Left lung (tissue), 4 donors: ENCODE measurements at regions not wholly inside any gene's neighbourhood (a gene's known extent, or its start where the extent isn't known, plus 50 kb on each side); places are given as distances from the start of the nearest gene placed in this dataset.
"Not testable (repeated sequence)": the region's sequence is repeated elsewhere in the genome, so short reads cannot be mapped to it uniquely, and the experiment has no call there.

Source experiments
- ATAC-seq: fragments of 200-7000 bp; cut with Tn5 transposase; one replicate; pipeline ENCODE4 v1.9.1; 2020; ENCODE audit warnings: moderate library complexity
- DNase-seq, 4 donors: peaks; one replicate each; pipeline ENCODE4 v3.0.0-alpha.2; 2013 to 2020
- H3K27ac ChIP-seq, 2 donors: fragments of 200-600 bp; sonication (generic) in 1 of 2; one replicate each; pipeline versions ENCODE4 v1.5.0 to v1.8.0; 2020 to 2021
- H3K27me3 ChIP-seq, 2 donors: fragments of 200-600 bp; sonication (generic) in 1 of 2; one replicate each; pipeline versions ENCODE4 v1.5.0 to v1.8.0; 2020 to 2021
- H3K36me3 ChIP-seq, 2 donors: fragments of 200-600 bp; sonication (generic) in 1 of 2; one replicate each; pipeline versions ENCODE4 v1.5.0 to v1.8.0; 2020 to 2021
- H3K4me1 ChIP-seq, 2 donors: fragments of 200-600 bp; one replicate each; pipeline ENCODE4 v1.8.0; 2021
- H3K4me3 ChIP-seq, 2 donors: fragments of 200-600 bp; sonication (generic) in 1 of 2; one replicate each; pipeline versions ENCODE4 v1.5.0 to v1.8.0; 2020 to 2021; ENCODE audit warnings: mild to moderate bottlenecking in 1 of 2
- H3K9me3 ChIP-seq, 2 donors: fragments of 200-600 bp; sonication (generic) in 1 of 2; one replicate each; pipeline versions ENCODE4 v1.5.0 to v1.8.0; 2020 to 2021
- intact Hi-C, 2 donors: fragments of 100-400 bp; cut with DNase I; formaldehyde crosslinking; loops; one replicate each; pipeline versions ENCODE4 v1.11.2 to v1.14.2; 2022
- TF ChIP-seq, protein P1 (sequence below), 2 donors: fragments of 200-600 bp; sonication (generic) in 1 of 2; IDR thresholded peaks; one replicate each; pipeline versions ENCODE4 v1.5.0 to v1.8.0; 2021; ENCODE audit warnings: antibody characterized with exemption in 2 of 2
- donor health status: DM: no; HTN: yes; CAD: no.
- donor health status: DM: no; HTN: no; CAD: no.

GRCh38 chr6:141203902-141204575 is 928.7 kb upstream of the GJE1 start:
- Histone ChIP-seq H3K9me3 (peaks cover 0 to 9% of the 10 kb centered on the region in 2 donors), H3K27me3 (no peaks in the 10 kb centered on the region), H3K27ac (no peak overlapping the region), H3K36me3 (no peaks in the 10 kb centered on the region), H3K4me3 (no peak overlapping the region), H3K4me1 (peaks cover 0 to 1% of the 10 kb centered on the region in 2 donors)
- TF ChIP-seq, protein P1, sequence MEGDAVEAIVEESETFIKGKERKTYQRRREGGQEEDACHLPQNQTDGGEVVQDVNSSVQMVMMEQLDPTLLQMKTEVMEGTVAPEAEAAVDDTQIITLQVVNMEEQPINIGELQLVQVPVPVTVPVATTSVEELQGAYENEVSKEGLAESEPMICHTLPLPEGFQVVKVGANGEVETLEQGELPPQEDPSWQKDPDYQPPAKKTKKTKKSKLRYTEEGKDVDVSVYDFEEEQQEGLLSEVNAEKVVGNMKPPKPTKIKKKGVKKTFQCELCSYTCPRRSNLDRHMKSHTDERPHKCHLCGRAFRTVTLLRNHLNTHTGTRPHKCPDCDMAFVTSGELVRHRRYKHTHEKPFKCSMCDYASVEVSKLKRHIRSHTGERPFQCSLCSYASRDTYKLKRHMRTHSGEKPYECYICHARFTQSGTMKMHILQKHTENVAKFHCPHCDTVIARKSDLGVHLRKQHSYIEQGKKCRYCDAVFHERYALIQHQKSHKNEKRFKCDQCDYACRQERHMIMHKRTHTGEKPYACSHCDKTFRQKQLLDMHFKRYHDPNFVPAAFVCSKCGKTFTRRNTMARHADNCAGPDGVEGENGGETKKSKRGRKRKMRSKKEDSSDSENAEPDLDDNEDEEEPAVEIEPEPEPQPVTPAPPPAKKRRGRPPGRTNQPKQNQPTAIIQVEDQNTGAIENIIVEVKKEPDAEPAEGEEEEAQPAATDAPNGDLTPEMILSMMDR (IDR thresholded peaks at IDR 0.05) = no peak
- ATAC-seq = no peak
- intact Hi-C loops = no loop called here
- no peak for DNase-seq

GRCh38 chr6:141202626-141203025 is 930.1 kb upstream of the GJE1 start:
- Histone ChIP-seq H3K4me1 (peaks cover 0 to 4% of the 10 kb centered on the region in 2 donors), H3K9me3 (peaks cover 0 to 9% of the 10 kb centered on the region in 2 donors), H3K4me3 (no peak overlapping the region), H3K36me3 (no peaks in the 10 kb centered on the region), H3K27me3 (no peaks in the 10 kb centered on the region), H3K27ac (no peak overlapping the region)
- intact Hi-C loops = no loop called here
- TF ChIP-seq, protein P1 (IDR thresholded peaks at IDR 0.05) = no peak
- DNase-seq (no peak), ATAC-seq (no peak)

GRCh38 chr6:141199074-141199473 is 933.7 kb upstream of the GJE1 start:
- intact Hi-C loops = no loop called here
- H3K27me3 ChIP-seq = no peaks in the 10 kb centered on the region
- ATAC-seq = peak; percentile 80

DNA sequence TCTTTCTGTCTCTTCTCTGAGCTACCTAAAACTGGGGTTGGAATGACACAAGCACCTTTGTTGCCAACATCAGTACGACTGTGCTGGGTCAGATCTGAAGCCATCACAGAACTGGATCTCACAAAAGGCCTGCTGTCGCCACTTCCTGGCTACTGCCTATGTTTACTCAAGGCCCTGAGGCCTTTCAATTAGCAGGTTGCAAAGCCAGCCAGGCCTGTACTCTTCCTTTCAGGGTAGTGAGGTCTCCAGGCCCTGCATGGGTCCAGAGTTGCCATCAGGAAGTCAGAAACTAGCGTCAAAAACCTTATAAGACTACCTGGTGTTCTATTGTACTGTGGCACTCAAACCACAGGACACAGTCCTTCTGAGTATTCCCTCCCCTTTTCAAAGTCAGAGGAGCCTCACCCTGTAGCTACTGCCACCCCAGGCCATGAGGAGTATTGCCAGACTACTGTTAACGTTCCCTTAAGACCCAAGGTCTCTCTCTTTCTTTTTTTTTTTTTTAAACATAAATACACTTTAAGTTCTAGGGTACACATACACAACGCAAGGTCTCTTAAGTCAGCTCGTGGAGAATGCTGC is 937.4 kb upstream of the GJE1 start:
- no peaks in the 10 kb centered on the region for H3K36me3 ChIP-seq
- intact Hi-C loops = no loop called here
- H3K9me3 ChIP-seq = peaks cover 0 to 33% of the 10 kb centered on the region in 2 donors
- peaks cover 0 to 4% of the 10 kb centered on the region in 2 donors for H3K4me1 ChIP-seq
- no peak overlapping the region for H3K4me3 ChIP-seq
- TF ChIP-seq, protein P1 (IDR thresholded peaks at IDR 0.05) = no peak
- no peak for DNase-seq
- no peak for ATAC-seq
- no peaks in the 10 kb centered on the region for H3K27me3 ChIP-seq
- H3K27ac ChIP-seq = no peak overlapping the region

More at GRCh38 chr6:141199074-141199473, 933.7 kb upstream of the GJE1 start:
- Histone ChIP-seq H3K4me1 (peaks cover 0 to 4% of the 10 kb centered on the region in 2 donors), H3K4me3 (no peak overlapping the region), H3K36me3 (no peaks in the 10 kb centered on the region), H3K27ac (no peak overlapping the region), H3K9me3 (peaks cover 0 to 5% of the 10 kb centered on the region in 2 donors)
- TF ChIP-seq, protein P1 (IDR thresholded peaks at IDR 0.05) = no peak
- DNase-seq = no peak

- H3K9me3 ChIP-seq = peaks cover 6 to 29% of the 10 kb centered on the region in 2 donors
- no peaks in the 10 kb centered on the region for H3K4me1 ChIP-seq
- ATAC-seq (no peak), DNase-seq (no peak)
- H3K27ac ChIP-seq = no peak overlapping the region
- H3K4me3 ChIP-seq = no peak overlapping the region
- TF ChIP-seq, protein P1 (IDR thresholded peaks at IDR 0.05) = no peak
- intact Hi-C loops = no loop called here
- H3K36me3 ChIP-seq = no peaks in the 10 kb centered on the region
- H3K27me3 ChIP-seq = no peaks in the 10 kb centered on the region
These were observed 949.4 kb upstream of the GJE1 start for GRCh38 chr6:141183368-141183767.

DNA sequence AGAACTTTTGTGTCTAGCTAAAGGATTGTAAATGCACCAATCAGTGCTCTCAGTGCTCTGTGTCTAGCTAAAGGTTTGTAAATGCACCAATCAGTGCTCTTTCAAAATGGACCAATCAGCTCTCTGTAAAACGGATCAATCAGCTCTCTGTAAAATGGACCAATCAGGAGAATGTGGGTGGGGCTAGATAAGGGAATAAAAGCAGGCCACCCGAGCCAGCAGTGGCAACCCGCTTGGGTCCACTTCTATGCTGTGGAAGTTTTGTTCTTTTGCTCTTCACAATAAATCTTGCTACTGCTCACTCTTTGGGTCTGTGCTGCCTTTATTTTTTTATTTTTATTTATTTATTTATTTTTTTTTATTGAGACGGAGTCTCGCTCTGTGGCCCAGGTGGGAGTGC is 957.3 kb upstream of the GJE1 start:
- intact Hi-C loops, ATAC-seq: not testable (repeated sequence)
- peaks cover 0 to 14% of the 10 kb centered on the region in 2 donors for H3K9me3 ChIP-seq

More for the DNA sequence above, 957.3 kb upstream of the GJE1 start:
- not testable (repeated sequence) for H3K27me3 ChIP-seq, H3K4me3 ChIP-seq, H3K27ac ChIP-seq, H3K36me3 ChIP-seq, H3K4me1 ChIP-seq, DNase-seq
